GM18498 (cell line): ENCODE measurements at regions not wholly inside any gene's neighbourhood (a gene's known extent, or its start where the extent isn't known, plus 50 kb on each side); places are given as distances from the start of the nearest gene placed in this dataset.
"Not testable (repeated sequence)": the region's sequence is repeated elsewhere in the genome, so short reads cannot be mapped to it uniquely, and the experiment has no call there.

Experiments used
- ATAC-seq: cut with Tn5 transposase; IDR thresholded peaks from one replicate; pipeline ENCODE4 v1.9.1; 2021; ENCODE audit warnings: mild to moderate bottlenecking, moderate library complexity; ENCODE audit not compliant: unreplicated experiment

DNA sequence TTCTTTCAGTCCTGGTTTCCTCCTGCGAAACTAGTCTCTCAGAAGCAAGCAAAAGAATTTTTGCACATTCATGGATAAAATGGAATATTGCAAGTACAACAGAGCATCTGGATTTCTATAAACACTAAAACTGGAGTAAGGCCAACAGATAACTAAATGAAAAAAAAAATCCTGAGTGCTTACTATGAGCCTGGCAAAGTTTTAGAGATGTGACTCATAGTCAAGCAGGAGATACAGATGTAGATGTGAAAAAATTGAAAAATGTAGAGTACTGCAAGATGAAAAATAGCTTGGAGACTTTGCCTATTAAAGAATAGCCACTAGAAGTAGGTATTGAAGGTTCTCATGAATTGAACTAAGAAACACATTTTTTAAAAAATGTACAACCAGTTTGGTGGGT lies 397.4 kb downstream of the OTOL1 start:
- no peak for ATAC-seq

DNA sequence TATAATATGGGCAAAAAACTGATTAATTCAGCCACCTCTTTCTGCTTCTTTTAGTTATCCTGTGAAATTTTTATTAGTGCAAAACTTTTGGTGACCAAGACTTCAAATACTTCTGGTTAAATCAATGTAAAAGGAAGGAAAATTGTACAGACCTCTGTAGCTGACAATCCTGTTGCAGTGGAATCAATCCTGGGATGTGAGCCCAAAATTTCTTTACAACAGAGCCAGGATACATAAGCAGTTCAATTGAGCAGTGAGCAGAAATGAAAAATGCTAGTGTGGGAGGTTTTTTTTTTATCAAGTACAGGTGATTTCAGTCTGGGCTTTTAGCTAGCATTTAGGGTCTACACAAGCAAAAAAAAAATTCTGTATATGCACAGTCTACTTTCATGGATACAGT lies 398.0 kb downstream of the OTOL1 start:
- no peak for ATAC-seq

DNA sequence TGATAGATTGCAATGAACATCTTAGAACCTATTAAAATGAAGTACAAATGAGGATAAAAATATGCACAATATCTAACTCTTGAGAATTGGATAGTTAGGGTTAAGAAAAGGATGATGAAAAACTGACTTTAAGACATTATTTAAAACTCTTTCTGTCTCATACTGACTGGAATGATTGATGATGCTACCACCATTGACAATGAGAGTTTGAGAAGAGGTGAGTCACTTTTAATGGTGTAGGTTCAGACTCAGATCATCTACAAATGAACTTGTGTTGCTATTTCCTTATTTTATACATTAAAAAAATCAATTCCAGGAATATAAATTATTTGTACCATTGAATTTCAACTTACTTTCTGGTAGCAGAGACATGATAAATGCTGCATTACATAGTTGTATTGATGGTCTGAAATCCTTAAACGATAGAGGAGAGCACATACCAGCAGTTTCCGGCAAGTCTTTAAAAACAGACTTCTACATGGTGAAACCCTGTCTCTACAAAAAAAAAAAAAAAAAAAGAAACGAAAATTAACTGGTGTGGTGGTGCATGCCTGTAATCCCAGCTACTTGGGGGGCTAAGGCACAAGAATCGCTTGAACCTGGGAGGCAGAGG lies 409.0 kb downstream of the OTOL1 start:
- no peak for ATAC-seq

DNA sequence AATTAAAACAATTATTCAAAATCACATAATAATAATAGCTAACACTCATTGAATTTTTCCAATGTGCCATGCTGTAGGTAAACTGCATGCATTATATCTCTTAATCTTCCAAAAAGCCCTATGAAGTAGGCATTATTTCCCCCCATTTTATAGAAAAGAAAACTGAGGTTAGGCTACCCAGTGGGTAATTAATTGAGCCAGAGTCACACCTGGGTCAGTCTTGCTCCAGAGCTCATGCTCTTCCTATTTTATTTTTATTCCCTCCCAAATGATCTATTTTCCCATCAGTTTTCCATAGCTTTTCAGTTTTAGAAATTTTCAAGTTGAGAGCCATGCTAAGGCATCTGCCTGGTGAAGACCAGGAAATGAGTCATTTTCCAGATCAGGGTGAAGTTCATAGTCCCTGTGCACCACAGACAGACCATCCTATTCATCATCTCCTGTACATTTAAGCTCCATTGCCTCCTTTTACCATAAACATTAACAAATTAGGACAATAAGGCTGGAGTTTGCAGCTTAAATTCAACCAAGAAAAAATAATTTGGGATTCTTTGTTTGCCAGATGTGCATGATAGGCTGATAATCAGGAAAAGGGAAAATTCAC lies 417.3 kb downstream of the OTOL1 start:
- no peak for ATAC-seq

DNA sequence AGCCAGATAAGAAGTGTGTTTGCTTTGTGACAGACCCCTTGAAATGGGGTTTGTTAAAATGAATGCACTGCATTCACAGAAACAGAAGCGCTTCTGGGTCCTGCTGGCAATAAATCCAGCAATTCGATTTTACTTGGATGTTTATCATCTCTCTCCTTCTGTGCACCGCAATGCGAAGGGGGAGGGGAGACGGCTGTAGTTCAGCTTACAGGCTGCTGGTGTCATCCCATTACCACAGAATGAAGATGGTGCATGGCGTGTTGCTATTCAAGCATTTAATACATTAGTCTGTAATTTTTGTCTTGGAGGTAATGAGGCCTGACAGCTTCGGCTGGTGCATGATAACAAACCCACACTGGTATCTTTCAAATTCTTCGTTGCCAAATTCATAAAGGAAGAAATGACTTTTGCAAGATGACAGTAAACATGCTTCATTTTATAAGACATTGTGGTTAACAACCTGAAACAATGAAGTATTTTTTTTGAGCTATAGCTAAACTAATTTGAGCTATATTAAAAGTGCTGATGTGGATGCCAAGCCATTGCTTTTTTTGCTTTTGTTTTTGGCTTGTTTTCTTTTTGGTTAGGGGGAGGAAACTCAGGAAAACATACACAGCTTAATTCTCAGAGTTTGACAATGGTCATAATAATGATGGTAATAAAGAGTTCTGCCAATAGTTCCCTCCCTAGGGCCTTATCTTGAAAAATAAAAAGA lies 418.3 kb downstream of the OTOL1 start:
- ATAC-seq = no peak

DNA sequence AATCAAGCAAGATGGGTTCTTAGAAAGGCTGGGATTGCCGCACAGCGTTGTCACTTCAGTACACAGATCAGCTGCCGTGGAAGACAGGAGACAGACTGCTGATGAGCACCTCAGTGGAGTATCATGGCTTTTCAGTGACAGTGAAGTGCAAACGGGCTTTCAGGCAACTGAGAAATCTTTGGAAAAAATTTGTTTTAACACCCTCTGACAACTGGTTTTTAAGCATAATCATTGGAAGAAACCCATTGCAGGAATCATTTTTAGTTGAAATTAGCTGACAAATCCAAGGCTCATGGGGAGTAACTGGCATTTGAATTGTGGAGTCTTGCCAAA lies 418.8 kb downstream of the OTOL1 start:
- ATAC-seq = no peak

DNA sequence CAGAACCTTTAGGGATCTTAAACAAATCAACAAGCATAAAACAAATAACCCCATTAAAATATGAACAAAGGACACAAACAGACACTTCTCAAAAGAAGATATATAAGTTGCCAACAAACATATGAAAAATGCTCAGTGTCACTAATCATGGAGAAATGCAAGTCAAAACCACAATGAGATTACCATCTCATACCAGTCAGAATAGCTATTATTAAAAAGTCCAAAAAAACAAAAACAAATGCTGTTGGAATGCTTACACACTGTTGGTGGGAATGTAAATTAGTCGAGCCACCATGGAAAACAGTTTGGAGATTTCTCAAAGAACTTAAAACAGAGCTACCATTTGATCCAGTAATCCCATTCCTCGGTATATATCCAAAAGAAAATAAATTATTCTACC lies 423.6 kb downstream of the OTOL1 start:
- ATAC-seq = no peak

DNA sequence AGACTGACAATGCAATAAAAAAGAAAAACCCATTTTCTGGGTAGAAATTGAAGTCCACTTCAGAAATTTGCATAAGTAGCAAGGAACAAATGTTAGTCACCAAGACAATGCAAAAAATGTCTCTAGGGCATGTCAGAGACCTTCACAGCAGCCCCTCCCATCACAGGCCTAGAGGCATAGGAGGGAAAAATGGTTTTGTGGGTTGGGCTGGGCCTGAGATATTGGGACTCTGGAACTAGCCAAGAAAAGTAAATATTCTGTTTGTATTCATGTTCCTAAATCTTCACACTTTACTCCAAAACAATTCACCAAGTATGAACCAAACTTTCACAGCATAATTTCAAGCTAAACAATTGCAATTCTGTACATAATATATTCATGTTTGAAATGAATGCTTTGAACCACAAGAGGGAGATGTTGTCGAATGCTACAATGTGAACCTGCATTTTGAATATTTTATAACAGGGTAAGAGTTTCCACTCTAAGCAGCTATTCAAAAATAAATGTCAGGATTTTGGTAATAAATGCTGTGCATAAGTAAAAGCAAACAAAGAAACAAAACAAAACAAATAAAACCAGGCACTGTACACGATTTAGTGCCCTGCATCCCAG lies 429.2 kb downstream of the OTOL1 start:
- no peak for ATAC-seq

DNA sequence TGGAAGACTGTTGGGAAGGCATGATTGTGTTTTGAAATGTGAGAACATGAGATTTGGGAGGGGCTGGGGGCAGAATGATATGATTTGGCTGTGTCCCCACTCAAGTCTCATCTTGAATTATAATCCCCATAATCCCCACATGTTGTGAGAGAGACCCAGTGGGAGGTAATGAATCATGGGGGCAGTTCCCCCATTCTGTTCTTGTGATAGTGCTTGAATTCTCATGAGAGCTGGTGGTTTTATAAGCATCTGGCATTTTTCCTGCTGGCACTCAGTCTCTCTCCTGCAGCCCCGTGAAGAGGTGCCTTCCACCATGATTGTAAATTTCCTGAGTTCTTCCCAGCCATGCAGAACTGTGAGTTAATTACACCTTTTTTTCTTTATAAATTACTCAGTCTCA lies 430.5 kb downstream of the OTOL1 start:
- no peak for ATAC-seq

DNA sequence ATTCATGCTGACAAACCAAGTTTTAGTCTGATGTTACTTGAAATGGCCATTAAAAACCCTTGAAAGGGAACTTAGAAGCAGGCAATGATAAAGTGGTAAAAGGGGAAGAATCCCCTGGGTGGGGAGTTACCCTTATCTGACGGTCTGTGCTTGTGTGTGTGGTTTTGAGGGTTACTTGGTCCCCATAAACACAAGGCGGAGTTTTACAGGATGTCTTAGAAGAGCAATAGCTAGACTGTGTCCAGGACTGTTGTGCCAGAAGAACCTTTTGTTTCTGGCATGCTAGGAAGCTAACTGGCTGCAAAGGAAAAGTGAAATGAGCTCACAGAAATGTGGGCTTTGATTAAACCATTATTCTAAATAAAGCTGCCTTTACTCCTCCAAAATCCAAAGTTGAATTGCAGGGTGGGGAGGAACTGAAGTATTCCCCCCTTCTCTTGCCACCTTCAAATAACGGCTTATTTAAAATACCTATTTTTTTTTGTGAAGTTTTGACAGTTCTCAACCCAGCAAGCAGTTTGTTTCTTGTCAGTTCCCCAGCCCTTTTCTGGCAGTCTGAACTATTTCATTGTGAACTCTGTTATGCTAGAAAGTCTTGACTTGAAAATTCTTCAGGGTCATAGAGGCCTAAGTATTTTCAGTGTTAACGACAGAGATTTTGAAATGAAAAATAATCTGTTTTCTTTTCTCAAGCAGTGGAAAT lies 443.5 kb downstream of the OTOL1 start:
- no peak for ATAC-seq

DNA sequence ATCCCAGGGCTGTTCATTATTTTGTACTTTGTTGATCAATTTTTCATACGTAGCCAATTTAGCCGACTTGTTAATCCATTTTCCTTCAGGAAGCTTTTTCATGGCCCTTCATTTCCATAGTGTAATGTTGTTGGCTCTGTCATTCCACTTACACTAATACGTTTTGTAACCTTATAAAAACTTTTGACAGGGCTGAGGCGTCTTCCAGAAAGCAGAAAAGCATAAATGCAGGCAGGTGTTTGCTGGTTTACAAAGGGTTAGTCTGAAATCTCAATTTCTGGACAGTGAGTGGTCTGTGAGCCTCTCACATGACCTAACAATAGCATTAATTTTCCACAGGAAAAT lies 444.0 kb downstream of the OTOL1 start:
- no peak for ATAC-seq

DNA sequence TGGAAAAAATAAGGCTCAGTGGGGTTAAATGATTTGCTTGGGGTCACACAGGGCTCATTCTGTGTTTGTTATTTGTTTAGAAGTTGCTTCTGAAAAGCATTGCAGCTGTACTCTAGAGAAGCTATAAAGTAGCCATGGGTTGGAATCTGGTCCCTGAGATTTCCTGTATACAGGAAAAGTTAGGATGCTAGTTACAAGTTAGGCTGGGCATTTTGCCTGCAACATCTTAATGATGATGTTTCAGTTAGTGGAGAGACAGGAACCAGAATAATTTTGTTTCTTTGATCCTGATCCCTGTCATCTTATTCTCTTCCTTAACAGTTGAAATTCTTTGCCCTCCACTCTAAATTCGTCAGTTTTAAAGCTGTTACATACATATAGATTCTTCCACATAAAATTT lies 445.3 kb downstream of the OTOL1 start:
- ATAC-seq = no peak

DNA sequence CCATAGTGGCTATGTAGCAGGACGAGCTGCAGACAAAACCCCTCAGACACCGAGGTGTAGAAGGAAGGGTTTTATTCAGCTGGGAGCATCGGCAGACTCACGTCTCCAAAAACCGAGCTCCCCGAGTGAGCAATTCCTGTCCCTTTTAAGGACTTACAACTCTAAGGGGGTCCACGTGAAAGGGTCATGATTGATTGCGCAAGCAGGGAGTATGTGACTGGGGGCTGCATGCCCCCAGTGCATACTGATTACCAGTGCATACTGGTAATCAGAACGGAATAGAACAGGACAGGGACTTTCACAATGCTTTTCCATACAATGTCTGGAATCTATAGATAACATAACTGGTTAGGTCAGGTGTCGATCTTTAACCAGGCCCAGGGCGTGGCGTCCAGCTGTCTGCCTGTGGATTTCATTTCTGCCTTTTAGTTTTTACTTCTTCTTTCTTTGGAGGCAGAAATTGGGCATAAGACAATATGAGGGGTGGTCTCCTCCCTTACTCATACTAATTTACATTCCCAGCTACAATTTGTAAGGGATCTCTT lies 447.3 kb downstream of the OTOL1 start:
- not testable (repeated sequence) for ATAC-seq

DNA sequence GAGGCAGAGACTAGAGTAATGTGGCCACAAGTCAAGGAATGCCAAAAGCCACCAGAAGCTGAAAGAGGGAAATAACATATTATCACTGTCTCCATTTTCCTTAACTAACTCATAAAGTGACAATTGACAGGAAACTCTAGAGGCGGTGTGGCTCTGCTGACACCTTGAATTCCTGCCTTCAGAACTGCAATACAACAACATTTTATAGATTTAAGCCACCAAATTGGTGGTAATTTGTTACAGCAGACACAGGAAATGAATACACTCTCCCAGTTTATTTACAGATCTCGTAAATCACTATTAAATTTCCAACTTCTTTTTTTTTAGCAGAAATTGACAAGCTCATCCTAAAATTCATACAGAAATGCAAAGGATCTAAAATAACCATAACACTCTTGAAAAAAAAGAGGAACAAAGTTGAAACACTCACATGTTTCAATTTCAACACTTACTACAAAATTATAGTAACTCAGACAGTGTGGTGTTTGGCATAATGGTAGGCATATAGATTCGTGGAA lies 449.9 kb downstream of the OTOL1 start:
- no peak for ATAC-seq

DNA sequence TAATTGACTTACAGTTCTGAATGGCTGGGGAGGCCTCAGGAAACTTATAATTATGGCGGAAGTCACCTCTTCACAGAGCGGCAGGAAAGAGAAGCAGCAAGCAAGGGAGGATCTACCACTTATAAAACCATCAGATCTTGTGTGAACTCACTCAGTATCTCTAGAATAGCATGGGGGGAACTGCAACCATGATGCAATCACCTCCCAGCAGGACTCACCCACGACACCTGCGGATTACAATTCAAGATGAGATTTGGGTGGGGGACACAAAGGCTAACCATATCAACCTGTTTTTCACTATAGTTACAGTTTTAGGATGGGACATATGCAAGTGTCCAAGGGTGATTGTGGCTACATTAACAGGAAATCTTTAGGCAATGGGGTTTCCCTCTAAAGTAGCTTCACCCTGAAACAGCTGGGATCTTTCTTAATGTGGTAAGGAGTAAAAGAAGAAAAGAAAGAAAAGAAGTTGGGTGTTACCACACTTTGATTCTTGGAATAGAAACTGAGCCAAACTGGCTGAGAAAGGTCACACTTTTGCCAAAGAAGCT lies 453.8 kb downstream of the OTOL1 start:
- no peak for ATAC-seq

DNA sequence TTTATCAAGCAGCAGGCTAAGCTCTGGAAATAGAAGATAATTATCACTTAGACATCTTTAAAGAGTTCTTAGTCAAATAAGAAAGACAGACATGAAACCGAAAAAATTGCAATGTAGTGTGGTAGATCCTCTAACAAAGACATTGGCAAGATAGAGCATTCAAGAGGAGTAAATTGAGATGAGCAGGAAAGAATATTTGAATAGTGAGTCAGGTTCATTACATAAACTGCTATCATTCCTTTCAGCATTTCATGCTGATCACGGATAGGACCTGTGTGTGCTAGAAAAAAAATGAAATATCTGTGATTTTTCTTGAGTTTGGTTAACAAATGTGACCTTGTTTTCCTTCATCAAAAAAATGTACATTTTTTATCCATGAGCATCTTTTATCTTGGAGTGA lies 460.9 kb downstream of the OTOL1 start:
- ATAC-seq = no peak

DNA sequence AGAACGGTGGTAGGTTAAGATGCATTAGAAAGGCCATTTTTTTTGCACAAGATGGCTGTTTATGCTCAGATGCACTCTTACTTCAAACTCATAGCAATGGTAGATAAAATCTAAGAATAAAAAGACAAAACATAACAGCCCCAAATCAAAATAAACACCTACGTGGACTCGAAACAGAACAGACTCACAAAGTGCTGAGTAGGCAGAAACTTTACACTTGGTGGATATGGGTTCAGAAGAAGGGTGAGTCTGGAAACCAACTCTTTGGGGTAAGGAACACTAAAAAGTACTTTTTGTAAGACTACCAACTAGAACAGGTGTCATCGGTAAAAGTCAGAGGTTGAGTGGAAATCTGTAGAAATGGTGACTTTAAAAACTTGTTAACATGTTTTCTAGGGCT lies 468.2 kb downstream of the OTOL1 start:
- ATAC-seq = no peak

DNA sequence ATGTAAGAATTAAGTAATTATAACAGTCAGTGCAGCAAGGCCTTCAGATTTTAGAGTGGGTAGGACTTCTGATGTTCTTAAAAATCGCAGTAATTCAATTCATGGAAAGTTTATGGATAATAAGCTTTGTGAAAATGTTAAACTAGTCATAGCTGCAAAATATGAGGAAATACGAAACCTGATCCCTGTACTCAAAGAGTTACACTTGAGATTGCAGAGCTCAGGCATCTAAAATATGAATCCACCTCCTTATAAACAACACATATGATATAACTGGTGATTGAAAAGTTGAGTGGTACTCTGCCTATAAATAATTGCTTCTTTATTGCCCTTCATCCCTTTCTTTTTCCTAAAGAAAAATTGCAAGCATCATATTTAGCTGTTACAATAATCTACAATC lies 473.3 kb downstream of the OTOL1 start:
- ATAC-seq = no peak

DNA sequence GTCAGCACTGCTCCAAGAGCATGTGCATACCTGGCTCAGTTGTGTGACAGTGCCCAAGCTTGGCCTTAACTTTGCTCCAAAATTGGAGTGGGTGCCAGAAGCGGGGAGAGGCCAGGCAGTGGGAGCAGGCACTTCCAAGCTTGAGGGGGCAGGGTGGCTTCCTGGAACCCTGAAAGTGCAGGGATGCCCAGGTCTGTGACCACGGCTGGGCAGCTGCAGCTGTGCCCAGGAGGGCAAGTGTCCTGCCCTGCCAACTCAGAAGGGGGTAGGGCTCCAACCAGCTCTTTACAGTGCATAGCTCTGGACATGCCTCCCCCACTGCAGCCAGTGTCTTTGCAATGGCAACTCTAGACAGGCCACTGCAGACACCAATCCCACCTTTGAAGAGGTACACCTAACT lies 478.6 kb downstream of the OTOL1 start:
- no peak for ATAC-seq

DNA sequence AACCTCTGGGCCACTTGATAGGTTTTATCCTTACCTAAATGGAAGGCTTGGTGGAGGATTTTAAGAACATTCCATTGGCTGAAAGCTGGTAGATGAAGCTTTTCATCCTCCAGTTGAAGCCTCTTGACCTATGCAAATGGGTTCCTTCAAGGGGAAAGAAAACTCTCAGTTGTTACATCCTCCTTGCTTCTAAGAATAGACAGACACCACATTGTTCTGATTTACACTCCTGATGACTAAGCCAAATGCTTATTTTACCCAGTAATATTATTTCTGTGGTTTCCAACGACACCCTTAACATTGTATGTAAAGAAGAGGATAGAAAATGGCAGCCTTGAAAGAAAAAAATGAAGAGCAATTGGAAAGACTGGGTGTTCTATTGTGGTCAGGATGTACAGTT lies 480.5 kb downstream of the OTOL1 start:
- ATAC-seq = no peak

DNA sequence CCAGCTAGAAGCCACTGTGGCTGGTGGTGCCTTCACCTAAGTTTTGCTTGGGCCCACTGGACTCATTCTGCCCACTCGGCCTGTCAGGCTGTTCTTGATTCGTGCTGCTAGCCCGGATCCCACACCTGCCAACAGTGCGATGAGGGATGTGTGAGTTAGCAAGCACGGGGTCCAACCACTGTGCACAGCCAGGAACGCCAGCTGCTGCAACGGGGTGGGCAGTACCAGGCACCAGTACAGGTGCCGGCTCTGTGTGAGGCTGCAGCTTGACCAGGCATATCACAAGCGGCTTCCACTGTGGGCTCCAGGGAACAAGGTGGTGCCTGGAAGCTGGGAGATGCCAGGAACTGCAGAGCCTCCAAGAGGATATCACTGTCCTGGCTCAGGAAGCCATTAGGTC lies 481.2 kb downstream of the OTOL1 start:
- ATAC-seq = no peak
